Hepatocyte (in vitro differentiated cells): ENCODE measurements at regions not wholly inside any gene's neighbourhood (a gene's known extent, or its start where the extent isn't known, plus 50 kb on each side); places are given as distances from the start of the nearest gene placed in this dataset.

Experiments used
- CTCF ChIP-seq: fragments of 200-600 bp; sonication (generic); IDR thresholded peaks from 2 replicates; pipeline ENCODE4 v1.5.1; 2016; ENCODE audit warnings: antibody characterized with exemption, mild to moderate bottlenecking; ENCODE audit not compliant: poor library complexity
- EZH2 ChIP-seq: fragments of 200-600 bp; sonication (generic); IDR thresholded peaks from 2 replicates; pipeline ENCODE4 v1.6.1; 2016; ENCODE audit warnings: antibody characterized with exemption, mild to moderate bottlenecking, borderline replicate concordance

DNA sequence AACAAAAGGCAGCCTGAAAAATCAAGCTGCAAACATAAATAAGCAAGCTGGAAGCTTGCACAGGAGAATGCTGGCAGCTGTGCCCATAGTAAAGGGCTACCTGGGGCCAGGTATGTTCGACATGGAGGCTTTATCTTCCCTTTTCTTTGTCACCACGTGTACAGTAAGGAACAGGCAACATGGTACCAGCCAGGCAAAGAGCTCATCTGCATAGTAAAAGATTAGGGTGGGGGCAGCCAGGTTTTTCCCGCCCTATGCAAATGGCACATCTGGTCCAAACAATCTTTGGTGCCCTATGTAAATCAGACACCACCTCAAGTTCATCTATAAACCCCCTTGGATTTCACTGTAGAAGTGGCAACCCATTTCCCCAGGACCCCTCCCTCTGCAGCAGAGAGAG, 625.1 kb downstream of the TYW1 start:
- TF ChIP-seq CTCF (no peak), EZH2 (no peak)
